Mucosa of descending colon (tissue), 3 donors: ENCODE measurements at regions not wholly inside any gene's neighbourhood (a gene's known extent, or its start where the extent isn't known, plus 50 kb on each side); places are given as distances from the start of the nearest gene placed in this dataset.

Experiments
- ATAC-seq: fragments of 200-7000 bp; cut with Tn5 transposase; one replicate; pipeline ENCODE4 v1.9.1; 2020; ENCODE audit warnings: mild to moderate bottlenecking, moderate library complexity
- DNase-seq, 3 donors: peaks; one replicate each; pipeline ENCODE4 v3.0.0-alpha.2; 2020
- H3K36me3 ChIP-seq: fragments of 200-600 bp; one replicate; pipeline ENCODE4 v1.8.0; 2021; ENCODE audit warnings: low read depth, mild to moderate bottlenecking
- H3K4me1 ChIP-seq: fragments of 200-600 bp; one replicate; pipeline ENCODE4 v1.8.0; 2021; ENCODE audit warnings: low read depth, mild to moderate bottlenecking
- H3K4me3 ChIP-seq: fragments of 200-600 bp; one replicate; pipeline ENCODE4 v1.8.0; 2021; ENCODE audit warnings: mild to moderate bottlenecking
- H3K9me3 ChIP-seq: fragments of 200-600 bp; one replicate; pipeline ENCODE4 v1.8.0; 2021; ENCODE audit warnings: mild to moderate bottlenecking
- CTCF ChIP-seq: fragments of 200-600 bp; IDR thresholded peaks from one replicate; pipeline ENCODE4 v1.8.0; 2022; ENCODE audit warnings: antibody characterized with exemption, mild to moderate bottlenecking
- intact Hi-C, 2 donors: fragments of 100-400 bp; cut with DNase I in 1 of 2; cut with micrococcal nuclease in 1 of 2; formaldehyde crosslinking; loops; one replicate each; pipeline versions ENCODE4 v1.11.0 to v1.11.1; 2022; cut with DNase I, micrococcal nuclease
- donor health status: DM: no; HTN: no; CAD: no; lungs with moderate emphysema.
- donor health status: DM: no; HTN: no; CAD: no.
- donor health status: DM: no; HTN: yes; CAD: no.

GRCh38 chr12:34097213-34097612 lies 74.9 kb downstream of the ALG10 start:
- DNase-seq (no peak), ATAC-seq (no peak)
- H3K36me3 ChIP-seq = no peaks in the 10 kb centered on the region
- TF ChIP-seq CTCF = no peak
- intact Hi-C loops = no loop called here
- H3K4me1 ChIP-seq = no peaks in the 10 kb centered on the region
- no peaks in the 10 kb centered on the region for H3K9me3 ChIP-seq
- no peak overlapping the region for H3K4me3 ChIP-seq

- intact Hi-C loops = no loop called here
- Histone ChIP-seq H3K9me3 (no peaks in the 10 kb centered on the region), H3K4me3 (no peak overlapping the region), H3K4me1 (no peaks in the 10 kb centered on the region), H3K36me3 (no peaks in the 10 kb centered on the region)
- DNase-seq = no peak
- ATAC-seq = no peak
- TF ChIP-seq CTCF = no peak
Measured at GRCh38 chr12:34105392-34105933, 83.2 kb downstream of the ALG10 start.

- intact Hi-C loops = no loop called here
- no peaks in the 10 kb centered on the region for H3K36me3 ChIP-seq
- DNase-seq = no peak
- ATAC-seq = no peak
- no peak overlapping the region for H3K4me3 ChIP-seq
- no peaks in the 10 kb centered on the region for H3K9me3 ChIP-seq
- no peak for TF ChIP-seq CTCF
- H3K4me1 ChIP-seq = no peaks in the 10 kb centered on the region
Measured at GRCh38 chr12:34106172-34106571, 83.9 kb downstream of the ALG10 start.

GRCh38 chr12:34107016-34107415 lies 84.7 kb downstream of the ALG10 start:
- Histone ChIP-seq H3K4me3 (no peak overlapping the region), H3K9me3 (no peaks in the 10 kb centered on the region), H3K4me1 (no peaks in the 10 kb centered on the region), H3K36me3 (no peaks in the 10 kb centered on the region)
- peak in 1 of 3 donors; percentile 37 for DNase-seq
- intact Hi-C loops = no loop called here
- ATAC-seq = no peak
- TF ChIP-seq CTCF = no peak

- DNase-seq (peak in 1 of 3 donors; percentile 37), ATAC-seq (no peak)
- no peaks in the 10 kb centered on the region for H3K9me3 ChIP-seq
- no peaks in the 10 kb centered on the region for H3K36me3 ChIP-seq
- H3K4me3 ChIP-seq = no peak overlapping the region
- no peaks in the 10 kb centered on the region for H3K4me1 ChIP-seq
- no peak for TF ChIP-seq CTCF
- intact Hi-C loops = no loop called here
Measured at GRCh38 chr12:34107781-34108404, 85.6 kb downstream of the ALG10 start.
